ENCODE measurements at regions not wholly inside any gene's neighbourhood (a gene's known extent, or its start where the extent isn't known, plus 50 kb on each side); places are given as distances from the start of the nearest gene placed in this dataset.

- no peak overlapping the region for H3K27ac ChIP-seq (ENCODE audit: low read depth, low read length, poor library complexity, severe bottlenecking)
- H3K4me2 ChIP-seq (ENCODE audit: low read length): no peak overlapping the region
- no peaks in the 10 kb centered on the region for H3K9me3 ChIP-seq (ENCODE audit: low read length)
- H4K20me1 ChIP-seq (ENCODE audit: insufficient read depth, low read length): no peaks in the 10 kb centered on the region
- no peaks in the 10 kb centered on the region for H3K9me2 ChIP-seq (ENCODE audit: low read depth, low read length)
- H3K4me3 ChIP-seq (ENCODE audit: low read depth, low read length, poor library complexity, severe bottlenecking): no peak overlapping the region
- H3K36me3 ChIP-seq (ENCODE audit: insufficient read depth, low read length): no peaks in the 10 kb centered on the region
- no peaks in the 10 kb centered on the region for H3F3A ChIP-seq (ENCODE audit: insufficient read depth, low read length)
- TF ChIP-seq EZH2 (IDR thresholded peaks at IDR 0.05; ENCODE audit: borderline replicate concordance, low read length): no peak
- TF ChIP-seq, protein P1, sequence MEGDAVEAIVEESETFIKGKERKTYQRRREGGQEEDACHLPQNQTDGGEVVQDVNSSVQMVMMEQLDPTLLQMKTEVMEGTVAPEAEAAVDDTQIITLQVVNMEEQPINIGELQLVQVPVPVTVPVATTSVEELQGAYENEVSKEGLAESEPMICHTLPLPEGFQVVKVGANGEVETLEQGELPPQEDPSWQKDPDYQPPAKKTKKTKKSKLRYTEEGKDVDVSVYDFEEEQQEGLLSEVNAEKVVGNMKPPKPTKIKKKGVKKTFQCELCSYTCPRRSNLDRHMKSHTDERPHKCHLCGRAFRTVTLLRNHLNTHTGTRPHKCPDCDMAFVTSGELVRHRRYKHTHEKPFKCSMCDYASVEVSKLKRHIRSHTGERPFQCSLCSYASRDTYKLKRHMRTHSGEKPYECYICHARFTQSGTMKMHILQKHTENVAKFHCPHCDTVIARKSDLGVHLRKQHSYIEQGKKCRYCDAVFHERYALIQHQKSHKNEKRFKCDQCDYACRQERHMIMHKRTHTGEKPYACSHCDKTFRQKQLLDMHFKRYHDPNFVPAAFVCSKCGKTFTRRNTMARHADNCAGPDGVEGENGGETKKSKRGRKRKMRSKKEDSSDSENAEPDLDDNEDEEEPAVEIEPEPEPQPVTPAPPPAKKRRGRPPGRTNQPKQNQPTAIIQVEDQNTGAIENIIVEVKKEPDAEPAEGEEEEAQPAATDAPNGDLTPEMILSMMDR (IDR thresholded peaks at IDR 0.05; ENCODE audit: low read length): no peak
- H3K9ac ChIP-seq (ENCODE audit: low read length): no peak overlapping the region
- H3K79me2 ChIP-seq (ENCODE audit: insufficient read depth, low read length): no peaks in the 10 kb centered on the region
- no peak overlapping the region for H2AFZ ChIP-seq (ENCODE audit: low read length)
- H3K4me1 ChIP-seq (ENCODE audit: insufficient read depth, low read length, severe bottlenecking): no peaks in the 10 kb centered on the region
- no peaks in the 10 kb centered on the region for H3K27me3 ChIP-seq (ENCODE audit: insufficient read depth, low read length)
Measured at GRCh38 chr6:141736104-141736503, 396.6 kb upstream of the GJE1 start.

- no peak overlapping the region for H3K4me3 ChIP-seq (ENCODE audit: low read depth, low read length, poor library complexity, severe bottlenecking)
- no peaks in the 10 kb centered on the region for H3F3A ChIP-seq (ENCODE audit: insufficient read depth, low read length)
- H3K27me3 ChIP-seq (ENCODE audit: insufficient read depth, low read length): no peaks in the 10 kb centered on the region
- H3K36me3 ChIP-seq (ENCODE audit: insufficient read depth, low read length): no peaks in the 10 kb centered on the region
- H3K9ac ChIP-seq (ENCODE audit: low read length): no peak overlapping the region
- H3K9me2 ChIP-seq (ENCODE audit: low read depth, low read length): no peaks in the 10 kb centered on the region
- TF ChIP-seq, protein P1 (IDR thresholded peaks at IDR 0.05; ENCODE audit: low read length): no peak
- no peak for TF ChIP-seq EZH2 (IDR thresholded peaks at IDR 0.05; ENCODE audit: borderline replicate concordance, low read length)
- H4K20me1 ChIP-seq (ENCODE audit: insufficient read depth, low read length): no peaks in the 10 kb centered on the region
- no peak overlapping the region for H2AFZ ChIP-seq (ENCODE audit: low read length)
- no peak overlapping the region for H3K27ac ChIP-seq (ENCODE audit: low read depth, low read length, poor library complexity, severe bottlenecking)
- H3K9me3 ChIP-seq (ENCODE audit: low read length): no peaks in the 10 kb centered on the region
- H3K79me2 ChIP-seq (ENCODE audit: insufficient read depth, low read length): no peaks in the 10 kb centered on the region
- no peaks in the 10 kb centered on the region for H3K4me1 ChIP-seq (ENCODE audit: insufficient read depth, low read length, severe bottlenecking)
- H3K4me2 ChIP-seq (ENCODE audit: low read length): no peak overlapping the region
Measured at GRCh38 chr6:141735126-141735525, 397.6 kb upstream of the GJE1 start.

DNA sequence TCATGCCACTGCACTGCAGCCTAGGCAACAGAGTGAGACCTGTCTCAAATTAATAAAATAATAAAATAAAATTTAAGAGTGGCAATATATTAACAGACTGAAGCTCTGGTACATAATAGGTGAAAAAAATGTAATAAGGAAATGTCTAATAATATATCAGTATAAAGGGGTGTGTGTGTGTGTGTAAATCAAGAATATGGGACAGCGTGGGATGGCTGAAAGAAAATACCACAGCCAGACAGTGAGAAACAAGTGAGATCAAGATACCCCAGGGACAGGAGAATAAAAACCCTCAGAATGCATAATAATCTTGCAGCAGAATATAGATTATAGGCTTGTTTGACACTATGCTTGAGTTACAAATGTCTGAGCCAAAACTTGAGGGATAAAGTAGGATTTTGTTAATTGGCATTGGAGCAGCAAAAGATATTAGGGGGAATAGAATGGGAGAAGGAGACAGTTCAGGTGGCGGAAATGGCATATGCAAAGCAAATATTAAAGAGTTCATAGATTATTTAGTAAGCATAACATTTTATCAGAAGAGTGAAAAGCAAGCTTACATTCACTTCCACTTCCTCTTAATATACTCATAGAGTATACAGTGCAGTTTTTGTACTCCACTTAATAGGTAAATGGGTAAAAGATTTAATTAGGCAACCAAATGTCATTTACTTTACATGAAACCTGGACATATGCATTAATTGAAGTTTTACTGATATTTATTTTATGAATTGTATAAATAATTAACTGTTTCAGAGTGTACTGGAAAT, 398.5 kb upstream of the GJE1 start:
- H3K4me3 ChIP-seq (ENCODE audit: low read depth, low read length, poor library complexity, severe bottlenecking): no peak overlapping the region
- H3K36me3 ChIP-seq (ENCODE audit: insufficient read depth, low read length): no peaks in the 10 kb centered on the region
- H3K9me3 ChIP-seq (ENCODE audit: low read length): no peaks in the 10 kb centered on the region
- no peak overlapping the region for H3K27ac ChIP-seq (ENCODE audit: low read depth, low read length, poor library complexity, severe bottlenecking)
- TF ChIP-seq, protein P1 (IDR thresholded peaks at IDR 0.05; ENCODE audit: low read length): no peak
- TF ChIP-seq EZH2 (IDR thresholded peaks at IDR 0.05; ENCODE audit: borderline replicate concordance, low read length): no peak
- H3K9me2 ChIP-seq (ENCODE audit: low read depth, low read length): no peaks in the 10 kb centered on the region
- no peaks in the 10 kb centered on the region for H3K27me3 ChIP-seq (ENCODE audit: insufficient read depth, low read length)
- H3K9ac ChIP-seq (ENCODE audit: low read length): no peak overlapping the region
- H2AFZ ChIP-seq (ENCODE audit: low read length): no peak overlapping the region
- H3F3A ChIP-seq (ENCODE audit: insufficient read depth, low read length): no peaks in the 10 kb centered on the region
- H3K79me2 ChIP-seq (ENCODE audit: insufficient read depth, low read length): no peaks in the 10 kb centered on the region
- no peaks in the 10 kb centered on the region for H3K4me1 ChIP-seq (ENCODE audit: insufficient read depth, low read length, severe bottlenecking)
- H3K4me2 ChIP-seq (ENCODE audit: low read length): no peak overlapping the region
- H4K20me1 ChIP-seq (ENCODE audit: insufficient read depth, low read length): no peaks in the 10 kb centered on the region
